NCI-H2107 treated with DMSO at 0.1 percent for 48 hours (cell line): ENCODE measurements at regions not wholly inside any gene's neighbourhood (a gene's known extent, or its start where the extent isn't known, plus 50 kb on each side); places are given as distances from the start of the nearest gene placed in this dataset.
A peak's percentile ranks its signal among the peaks of the same experiment; 100 is the strongest.

Experiments used
- DNase-seq: peaks from one replicate; lab custom pipeline; 2025; ENCODE audit not compliant: unreplicated experiment; lab: John Stamatoyannopoulos, UW

GRCh38 chr10:56662765-56663447 lies 301.8 kb upstream of the ZWINT start:
- DNase-seq: no peak

DNA sequence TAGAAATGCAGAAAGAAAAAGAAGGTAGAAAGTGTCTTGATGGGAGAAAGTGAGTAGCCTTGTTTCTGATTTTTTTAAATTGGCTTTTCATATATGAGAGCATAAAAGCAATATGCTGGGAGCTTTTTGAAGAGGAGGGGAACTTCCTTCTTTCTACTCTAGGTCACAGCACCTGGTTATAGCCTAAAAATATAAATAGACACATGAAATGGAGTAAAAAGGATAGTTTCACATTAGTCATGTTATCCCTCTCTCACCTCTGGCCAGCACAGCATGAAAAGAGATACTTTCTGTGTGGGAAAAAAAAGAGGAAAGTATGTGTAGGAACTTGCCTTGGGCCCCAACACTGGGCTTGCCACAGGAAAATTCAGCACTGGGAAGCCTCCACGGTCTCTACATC lies 292.2 kb upstream of the ZWINT start:
- no peak for DNase-seq

DNA sequence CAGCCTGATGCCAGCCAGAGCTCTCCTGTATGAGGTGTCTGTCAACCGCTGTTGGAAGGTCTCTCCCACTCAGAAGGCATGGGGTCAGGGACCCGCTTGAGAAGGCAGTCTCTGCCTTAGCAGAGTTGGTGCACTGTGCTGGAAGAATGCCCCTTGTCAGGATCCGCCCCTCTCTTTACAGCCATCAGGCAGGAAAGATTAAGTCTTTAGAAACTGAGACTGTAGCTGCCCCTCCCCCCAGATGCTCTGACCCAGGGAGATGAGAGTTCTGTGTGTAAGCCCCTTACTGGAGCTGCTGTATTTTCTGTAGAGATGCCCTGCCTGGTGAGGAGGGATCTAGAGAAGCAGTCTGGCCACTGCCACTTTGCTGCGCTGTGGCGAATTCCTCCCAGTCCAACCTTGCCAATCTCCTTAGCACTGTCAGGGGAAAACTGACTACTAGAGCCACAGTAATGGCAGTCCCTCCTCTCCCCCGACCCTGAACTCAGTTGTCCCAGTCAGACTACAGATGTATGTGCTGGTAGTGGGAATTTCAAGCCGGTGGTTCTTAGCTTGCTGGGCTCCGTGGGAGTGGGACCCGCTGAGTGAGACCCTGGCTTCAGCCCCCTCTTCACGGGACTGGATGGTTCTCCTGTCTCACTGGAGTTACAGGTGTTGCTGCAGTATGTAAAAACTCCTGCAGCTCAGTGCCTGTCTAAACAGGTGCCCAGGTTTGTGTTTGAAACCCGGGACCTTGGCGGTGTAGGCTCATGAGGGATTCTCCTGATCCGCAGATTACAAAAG lies 285.5 kb upstream of the ZWINT start:
- no peak for DNase-seq

DNA sequence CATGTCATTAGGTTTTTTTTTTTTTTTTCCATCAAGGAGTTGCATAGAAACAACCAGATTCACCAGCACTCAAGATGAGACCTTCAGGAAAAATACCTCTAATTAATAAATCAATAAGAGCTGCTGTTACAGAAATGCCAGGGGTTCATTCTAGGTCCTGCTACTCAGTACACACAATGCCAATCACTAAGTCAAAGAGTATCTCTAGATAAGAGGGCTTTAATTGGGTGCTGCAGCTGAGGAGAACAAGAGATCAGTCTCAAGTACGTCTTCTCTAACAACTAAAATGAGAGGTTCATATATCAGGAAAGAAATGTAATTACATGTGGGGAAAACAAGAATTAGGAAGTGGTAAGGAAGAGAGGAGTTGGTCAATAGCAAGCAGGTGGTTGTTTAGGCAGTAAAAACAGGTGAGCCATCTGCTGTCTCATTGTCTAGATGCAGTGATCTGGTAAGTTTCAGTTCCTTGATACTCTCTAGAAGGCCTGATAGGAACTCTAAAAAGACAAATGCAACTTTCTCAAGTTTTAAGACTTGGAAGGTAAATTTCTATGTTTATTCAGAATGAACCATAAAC lies 272.9 kb upstream of the ZWINT start:
- DNase-seq: peak; percentile 87

- no peak for DNase-seq
Observed at GRCh38 chr10:56632537-56632936, 271.5 kb upstream of the ZWINT start.

DNA sequence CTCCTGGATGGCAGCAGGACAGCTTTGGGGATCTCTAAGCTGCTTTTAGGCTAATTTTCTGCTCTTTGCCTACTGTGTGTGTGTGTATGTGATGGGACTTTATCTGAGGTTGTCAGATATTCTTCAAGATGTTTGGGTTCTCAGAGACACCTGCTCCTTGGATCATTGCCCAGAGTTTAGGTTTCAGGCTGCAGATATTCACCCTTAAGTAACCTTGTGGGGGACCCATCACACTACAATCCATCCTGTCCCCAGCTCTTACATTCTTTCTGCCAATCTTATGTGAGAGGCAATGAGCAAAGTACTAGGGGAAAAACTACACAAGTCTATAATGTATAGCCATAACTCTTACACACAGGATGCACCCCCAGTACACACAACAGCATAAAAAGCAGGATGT lies 263.0 kb upstream of the ZWINT start:
- DNase-seq: no peak

- no peak for DNase-seq
Observed at GRCh38 chr10:56623064-56623463, 262.0 kb upstream of the ZWINT start.

DNA sequence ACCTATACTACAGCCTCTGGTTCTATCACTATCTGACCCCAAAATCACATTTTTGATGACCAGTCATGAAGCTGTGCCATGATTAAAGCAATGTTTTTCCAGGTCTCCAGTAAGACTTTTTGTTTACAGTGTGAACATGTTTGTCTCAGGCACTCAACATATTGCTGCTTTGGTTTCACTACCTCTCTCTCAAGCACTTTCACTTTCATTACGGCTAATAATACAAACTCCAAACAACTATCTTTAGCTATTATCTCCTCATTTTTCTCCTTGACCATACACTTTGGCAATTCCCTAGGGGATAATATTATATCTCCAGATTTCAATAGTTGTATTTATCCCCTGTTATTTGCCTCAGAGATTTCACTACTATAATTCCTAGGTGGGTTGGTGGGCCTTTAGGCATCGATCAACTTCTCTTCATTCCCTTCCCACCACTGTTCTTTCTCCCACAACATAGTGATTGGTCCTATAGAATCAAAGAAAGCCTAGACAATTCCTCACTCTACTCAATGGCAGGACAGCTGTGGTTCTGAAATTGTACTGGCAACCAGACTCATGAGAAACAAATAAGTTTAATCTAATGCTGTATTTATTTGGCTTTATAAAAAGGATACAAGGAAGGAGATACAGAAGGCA lies 261.4 kb upstream of the ZWINT start:
- DNase-seq: peak; percentile 60

DNA sequence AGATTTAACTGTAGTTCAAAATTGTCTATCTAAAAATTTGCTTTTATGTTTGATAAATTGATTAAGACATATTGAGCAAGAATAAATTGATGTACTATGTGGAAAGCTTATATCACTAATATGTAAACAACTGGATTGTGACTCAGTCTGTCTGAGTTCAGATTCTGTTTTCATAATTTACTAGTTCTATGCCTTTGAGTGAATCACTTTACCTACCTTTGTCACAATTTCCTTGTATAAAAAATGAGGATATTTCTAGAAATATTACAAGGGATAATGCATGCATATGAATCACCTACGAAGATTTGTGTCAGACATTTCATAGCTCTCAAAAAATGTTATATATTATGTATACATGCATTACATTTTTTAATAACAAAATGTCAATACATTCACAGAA lies 245.1 kb upstream of the ZWINT start:
- DNase-seq: no peak

- no peak for DNase-seq
Observed at GRCh38 chr10:56605051-56605450, 244.0 kb upstream of the ZWINT start.

DNA sequence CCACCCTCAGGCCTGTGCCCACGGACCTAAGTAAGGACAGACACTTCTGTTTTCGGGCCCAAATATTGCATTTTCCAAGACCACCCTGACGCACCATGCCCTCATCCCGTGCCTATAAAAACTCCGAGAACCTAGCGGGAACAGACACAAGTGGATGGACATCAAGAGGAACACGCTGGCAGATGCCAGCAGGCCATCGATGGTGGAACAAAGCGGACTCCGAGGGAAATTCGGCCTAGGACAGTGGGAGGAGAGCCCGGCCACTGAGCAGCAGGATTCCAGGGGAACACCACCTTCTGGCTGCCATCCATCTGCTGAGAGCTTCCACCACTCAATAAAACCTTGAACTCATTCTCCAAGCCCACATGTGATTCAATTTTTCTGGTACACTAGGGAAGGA lies 243.6 kb upstream of the ZWINT start:
- DNase-seq: no peak

- no peak for DNase-seq
Observed at GRCh38 chr10:56599201-56599600, 238.1 kb upstream of the ZWINT start.

DNA sequence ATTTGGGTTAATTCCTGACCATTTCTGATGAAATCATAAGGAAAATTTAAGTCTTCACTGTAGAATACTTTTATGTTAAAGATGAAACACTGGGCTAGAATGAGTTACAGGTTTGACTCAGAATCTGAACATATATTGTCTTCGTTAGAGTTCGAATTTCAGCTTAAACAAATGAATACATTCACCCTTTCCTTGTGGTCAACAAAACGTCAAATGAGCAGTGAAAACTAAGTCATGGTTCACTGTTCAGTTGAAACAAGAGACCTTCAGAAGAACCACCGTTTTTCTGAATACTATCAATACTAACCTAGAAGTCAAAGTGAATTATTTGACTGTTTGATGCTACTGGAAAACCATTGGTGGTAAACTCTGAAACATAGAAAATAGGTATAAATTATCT lies 235.2 kb upstream of the ZWINT start:
- no peak for DNase-seq

DNA sequence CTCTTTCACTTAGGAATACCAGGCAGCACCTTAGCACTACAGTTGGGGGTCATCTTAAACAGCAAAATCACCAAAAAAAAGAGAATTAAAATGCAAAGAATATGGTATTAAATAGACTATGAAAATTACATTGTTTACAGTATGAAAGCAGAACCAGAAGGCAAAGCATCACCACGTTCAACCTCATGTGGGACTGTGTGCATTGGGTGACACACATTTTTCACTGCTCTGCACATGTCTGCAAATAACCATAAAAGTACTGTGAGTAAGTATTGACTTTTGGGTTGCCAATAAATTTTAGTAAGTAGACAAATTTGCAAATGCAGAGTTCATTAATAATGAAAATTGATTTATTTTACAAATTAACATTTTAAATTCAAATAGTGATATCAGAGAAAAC lies 232.1 kb upstream of the ZWINT start:
- DNase-seq: no peak

- peak; percentile 36 for DNase-seq
Observed at GRCh38 chr10:56586461-56586891, 225.4 kb upstream of the ZWINT start.

- DNase-seq: no peak
Observed at GRCh38 chr10:56585447-56586171, 224.6 kb upstream of the ZWINT start.

DNA sequence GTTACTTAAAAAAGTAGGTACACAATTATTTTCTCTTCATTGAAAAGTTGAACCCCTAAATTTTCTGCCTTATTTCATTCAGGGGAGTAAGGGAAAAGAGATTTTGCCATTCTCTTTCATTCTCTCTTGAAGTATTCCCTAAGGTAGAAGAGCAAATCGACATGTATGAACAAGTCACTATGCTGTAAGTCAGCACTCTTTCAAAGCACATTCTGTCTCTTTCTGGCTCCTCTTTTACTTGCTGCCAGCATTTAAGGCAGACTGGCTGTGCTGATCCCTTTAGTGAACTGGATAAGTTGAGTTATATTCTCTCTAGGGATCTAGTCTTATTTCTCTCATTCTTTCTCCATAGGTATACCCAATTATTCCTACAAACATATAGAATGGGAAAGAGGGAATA lies 222.3 kb upstream of the ZWINT start:
- DNase-seq: no peak

- no peak for DNase-seq
Observed at GRCh38 chr10:56567580-56567979, 206.5 kb upstream of the ZWINT start.

DNA sequence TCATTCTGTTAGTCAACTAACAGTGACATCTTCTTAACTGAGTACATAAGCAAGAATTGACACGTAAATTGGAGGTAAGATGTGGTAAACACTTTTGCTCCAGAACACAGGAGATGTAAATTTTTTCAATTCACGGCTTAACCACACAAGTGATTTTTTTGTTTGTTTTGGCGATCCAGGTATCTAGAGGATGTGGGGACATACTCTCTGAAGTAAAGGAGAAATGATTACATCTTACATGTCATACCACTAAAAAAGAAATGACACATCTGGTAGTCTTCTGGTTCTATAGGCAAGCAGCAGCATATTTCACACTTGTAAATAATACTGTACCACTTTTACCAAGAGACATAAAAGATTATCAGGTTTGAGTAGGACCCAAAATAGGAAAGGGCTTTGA lies 200.3 kb upstream of the ZWINT start:
- DNase-seq: no peak

DNA sequence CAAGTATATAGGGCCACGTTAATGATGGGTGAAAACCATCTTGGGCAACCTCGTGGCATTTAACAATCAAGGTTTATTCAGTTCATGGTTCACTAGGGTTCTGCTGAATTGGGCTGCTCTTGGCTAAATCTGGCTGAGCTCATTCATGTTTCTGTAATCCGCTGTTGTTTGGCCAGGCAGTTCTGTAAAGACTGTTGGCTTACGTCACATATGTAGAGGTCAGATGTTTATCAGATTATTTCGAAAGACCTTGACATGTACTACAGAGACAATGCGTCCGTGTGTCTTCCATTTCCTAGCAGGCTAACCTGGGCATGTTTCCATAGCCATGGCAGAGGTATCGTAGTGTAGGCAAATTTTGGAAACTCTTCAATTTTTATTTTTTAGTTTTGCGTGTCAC lies 190.0 kb upstream of the ZWINT start:
- DNase-seq: no peak

DNA sequence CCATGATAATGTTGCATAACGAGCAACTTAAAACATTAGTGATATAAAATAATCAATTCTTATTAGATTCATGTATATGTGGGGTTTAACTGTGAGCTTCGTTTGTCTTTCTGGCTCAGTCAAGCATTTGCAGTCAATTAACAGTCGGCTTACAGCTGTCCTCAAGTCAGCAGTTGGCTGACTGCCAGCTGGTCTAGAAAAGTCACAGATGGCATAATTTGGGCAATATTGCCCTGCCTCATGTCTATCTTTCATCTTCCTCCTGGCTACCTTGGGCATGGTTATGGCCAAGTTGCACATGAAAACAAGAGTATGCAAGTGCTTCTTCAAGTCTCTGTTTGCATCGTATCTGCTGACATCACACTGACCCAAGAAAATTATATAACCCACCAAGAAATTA lies 186.1 kb upstream of the ZWINT start:
- no peak for DNase-seq
